HUES64 (cell line): ENCODE measurements at regions not wholly inside any gene's neighbourhood (a gene's known extent, or its start where the extent isn't known, plus 50 kb on each side); places are given as distances from the start of the nearest gene placed in this dataset.

Source experiments
- H3K27ac ChIP-seq: 2 replicates; pipeline ENCODE4 v1.7.0; 2013; ENCODE audit warnings: low read depth, low read length, inconsistent platforms
- H3K27me3 ChIP-seq: 2 replicates; pipeline ENCODE4 v1.6.1; 2013; ENCODE audit warnings: mild to moderate bottlenecking, low read length; ENCODE audit not compliant: insufficient read depth
- H3K36me3 ChIP-seq: 2 replicates; pipeline ENCODE4 v1.6.1; 2013; ENCODE audit warnings: mild to moderate bottlenecking, low read length; ENCODE audit not compliant: insufficient read depth
- H3K4me1 ChIP-seq: 2 replicates; pipeline ENCODE4 v1.6.1; 2013; ENCODE audit warnings: mild to moderate bottlenecking, low read length, moderate library complexity; ENCODE audit not compliant: insufficient read depth
- H3K4me3 ChIP-seq: 2 replicates; pipeline ENCODE4 v1.5.1; 2013; ENCODE audit warnings: mild to moderate bottlenecking, low read length, moderate library complexity
- H3K9ac ChIP-seq: 2 replicates; pipeline ENCODE4 v1.6.1; 2013; ENCODE audit warnings: mild to moderate bottlenecking, low read depth, low read length
- H3K9me3 ChIP-seq: 2 replicates; pipeline ENCODE4 v1.6.1; 2013; ENCODE audit warnings: low read depth, low read length; ENCODE audit not compliant: insufficient read depth
- WGBS: fragments of 150-250, 120-280 bp; methylation state at CpG from one replicate; pipeline ENCODE4 v1.1.7; 2013; ENCODE audit warnings: missing lambda C conversion rate; 5-methylcytosine and 5-hydroxymethylcytosine counted together

- Histone ChIP-seq H3K27ac (no peak overlapping the region), H3K4me3 (no peak overlapping the region), H3K27me3 (no peaks in the 10 kb centered on the region), H3K9me3 (no peaks in the 10 kb centered on the region), H3K4me1 (no peaks in the 10 kb centered on the region), H3K9ac (no peak overlapping the region), H3K36me3 (no peaks in the 10 kb centered on the region)
- 89% methylated on average over 5 of the region's 6 CpGs for WGBS
Observed at GRCh38 chr4:65831828-65832227, 161.5 kb upstream of the EPHA5 start.

- H3K27me3 ChIP-seq, result no peaks in the 10 kb centered on the region
- no peak overlapping the region for H3K27ac ChIP-seq
- no peaks in the 10 kb centered on the region for H3K36me3 ChIP-seq
- no peak overlapping the region for H3K9ac ChIP-seq
- no CpG with 5 or more reads among the region's 2 CpGs for WGBS
- no peaks in the 10 kb centered on the region for H3K4me1 ChIP-seq
- H3K9me3 ChIP-seq, result no peaks in the 10 kb centered on the region
- no peak overlapping the region for H3K4me3 ChIP-seq
Observed at GRCh38 chr4:65825116-65825753, 154.9 kb upstream of the EPHA5 start.

GRCh38 chr4:65819192-65819591, 148.9 kb upstream of the EPHA5 start:
- no peaks in the 10 kb centered on the region for H3K36me3 ChIP-seq
- WGBS, result 98% methylated on average over 1 of the region's 1 CpG

GRCh38 chr4:65805936-65806335, 135.6 kb upstream of the EPHA5 start:
- Histone ChIP-seq H3K36me3 (no peaks in the 10 kb centered on the region), H3K4me1 (peaks cover 6% of the 10 kb centered on the region; the same call in 1 of the 2 replicates), H3K4me3 (no peak overlapping the region), H3K27ac (no peak overlapping the region), H3K27me3 (no peaks in the 10 kb centered on the region), H3K9ac (no peak overlapping the region), H3K9me3 (peaks cover 6% of the 10 kb centered on the region; the same call in 1 of the 2 replicates)

More at GRCh38 chr4:65819192-65819591, 148.9 kb upstream of the EPHA5 start:
- Histone ChIP-seq H3K4me3 (no peak overlapping the region), H3K9me3 (peaks cover 15% of the 10 kb centered on the region; the same call in 1 of the 2 replicates), H3K27ac (no peak overlapping the region), H3K4me1 (no peaks in the 10 kb centered on the region), H3K9ac (no peak overlapping the region), H3K27me3 (no peaks in the 10 kb centered on the region)

GRCh38 chr4:65799513-65799912, 129.2 kb upstream of the EPHA5 start:
- WGBS, result 94% methylated on average over 14 of the region's 14 CpGs
- Histone ChIP-seq H3K9ac (no peak overlapping the region), H3K27ac (no peak overlapping the region)

GRCh38 chr4:65798498-65799127, 128.3 kb upstream of the EPHA5 start:
- H3K27me3 ChIP-seq, result no peaks in the 10 kb centered on the region
- H3K27ac ChIP-seq, result no peak overlapping the region
- no peak overlapping the region for H3K9ac ChIP-seq
- H3K36me3 ChIP-seq, result no peaks in the 10 kb centered on the region
- H3K4me3 ChIP-seq, result no peak overlapping the region
- WGBS, result 100% methylated on average over 1 of the region's 2 CpGs
- no peaks in the 10 kb centered on the region for H3K4me1 ChIP-seq
- H3K9me3 ChIP-seq, result no peaks in the 10 kb centered on the region

More at GRCh38 chr4:65799513-65799912, 129.2 kb upstream of the EPHA5 start:
- H3K4me1 ChIP-seq, result no peaks in the 10 kb centered on the region
- no peak overlapping the region for H3K4me3 ChIP-seq
- H3K36me3 ChIP-seq, result no peaks in the 10 kb centered on the region
- H3K9me3 ChIP-seq, result no peaks in the 10 kb centered on the region
- H3K27me3 ChIP-seq, result no peaks in the 10 kb centered on the region

GRCh38 chr4:65791812-65792308, 121.6 kb upstream of the EPHA5 start:
- H3K27ac ChIP-seq, result no peak overlapping the region; the same call in 1 of the 2 replicates
- H3K4me3 ChIP-seq, result no peak overlapping the region
- H3K36me3 ChIP-seq, result no peaks in the 10 kb centered on the region
- H3K9ac ChIP-seq, result 0 out of 2 replicates have a peak overlapping the region, but pooled peaks have one; percentile 7
- 89% methylated on average over 4 of the region's 5 CpGs for WGBS
- no peaks in the 10 kb centered on the region for H3K9me3 ChIP-seq
- H3K4me1 ChIP-seq, result peaks cover 10% of the 10 kb centered on the region; the same call in 1 of the 2 replicates
- H3K27me3 ChIP-seq, result no peaks in the 10 kb centered on the region

- Histone ChIP-seq H3K36me3 (no peaks in the 10 kb centered on the region), H3K27ac (no peak overlapping the region), H3K9me3 (no peaks in the 10 kb centered on the region), H3K4me3 (no peak overlapping the region), H3K9ac (no peak overlapping the region), H3K4me1 (peaks cover 10% of the 10 kb centered on the region; the same call in 1 of the 2 replicates), H3K27me3 (no peaks in the 10 kb centered on the region)
- WGBS, result 80% methylated on average over 1 of the region's 1 CpG
Observed at GRCh38 chr4:65791111-65791811, 121.0 kb upstream of the EPHA5 start.

- Histone ChIP-seq H3K4me1 (peaks cover 10% of the 10 kb centered on the region; the same call in 1 of the 2 replicates), H3K27ac (no peak overlapping the region), H3K36me3 (no peaks in the 10 kb centered on the region), H3K27me3 (no peaks in the 10 kb centered on the region), H3K9me3 (no peaks in the 10 kb centered on the region), H3K9ac (no peak overlapping the region), H3K4me3 (no peak overlapping the region)
- WGBS, result 92% methylated on average over 2 of the region's 2 CpGs
Observed at GRCh38 chr4:65789805-65790204, 119.5 kb upstream of the EPHA5 start.

- H3K27me3 ChIP-seq, result no peaks in the 10 kb centered on the region
- H3K27ac ChIP-seq, result no peak overlapping the region
- H3K9me3 ChIP-seq, result no peaks in the 10 kb centered on the region
- H3K4me1 ChIP-seq, result peaks cover 10% of the 10 kb centered on the region; the same call in 1 of the 2 replicates
- 95% methylated on average over 1 of the region's 2 CpGs for WGBS
- H3K9ac ChIP-seq, result no peak overlapping the region
- no peak overlapping the region for H3K4me3 ChIP-seq
- no peaks in the 10 kb centered on the region for H3K36me3 ChIP-seq
Observed at GRCh38 chr4:65789341-65789740, 119.1 kb upstream of the EPHA5 start.

GRCh38 chr4:65777270-65777669, 107.0 kb upstream of the EPHA5 start:
- H3K4me1 ChIP-seq, result no peaks in the 10 kb centered on the region
- WGBS, result 89% methylated on average over 1 of the region's 1 CpG
- H3K9ac ChIP-seq, result no peak overlapping the region
- H3K27me3 ChIP-seq, result no peaks in the 10 kb centered on the region
- H3K27ac ChIP-seq, result no peak overlapping the region
- no peaks in the 10 kb centered on the region for H3K36me3 ChIP-seq
- H3K9me3 ChIP-seq, result peaks cover 17% of the 10 kb centered on the region
- no peak overlapping the region for H3K4me3 ChIP-seq
